GM12873 (cell line): ENCODE measurements at regions not wholly inside any gene's neighbourhood (a gene's known extent, or its start where the extent isn't known, plus 50 kb on each side); places are given as distances from the start of the nearest gene placed in this dataset.

ENCODE experiments used
- CTCF ChIP-seq: IDR thresholded peaks from 2 replicates; pipeline ENCODE4 v1.5.1; 2012; ENCODE audit warnings: low read depth, mild to moderate bottlenecking, moderate library complexity, low read length, control low read depth; ENCODE audit not compliant: insufficient read depth; ENCODE audit errors: missing control alignments

DNA sequence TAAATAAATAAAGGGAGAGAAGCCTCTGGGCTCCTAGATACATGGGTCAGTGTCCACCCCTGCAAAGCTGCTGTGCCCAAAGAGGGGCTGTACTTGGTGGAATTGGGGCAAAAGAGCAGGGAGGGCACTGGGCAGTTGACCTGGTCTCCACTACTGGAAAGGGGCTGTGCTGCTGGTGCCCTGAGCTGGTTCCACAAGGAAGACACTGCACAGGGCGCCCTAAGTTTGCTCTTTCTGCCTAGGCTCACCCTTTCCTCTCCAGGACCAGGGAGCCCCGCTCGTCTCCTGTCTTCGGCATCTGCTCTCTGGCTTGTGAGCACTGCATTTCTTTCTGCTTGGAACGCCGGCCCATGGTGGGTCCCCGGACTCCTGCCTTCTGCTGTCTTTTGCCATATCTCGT, 161.9 kb downstream of the SEC14L1 start:
- no peak for TF ChIP-seq CTCF

GRCh38 chr17:77303620-77304019, 162.9 kb downstream of the SEC14L1 start:
- TF ChIP-seq CTCF, result no peak

- no peak for TF ChIP-seq CTCF
Observed at GRCh38 chr17:77304051-77304745, 163.4 kb downstream of the SEC14L1 start.

- TF ChIP-seq CTCF, result no peak
Observed at GRCh38 chr17:77304746-77305473, 164.1 kb downstream of the SEC14L1 start.

- TF ChIP-seq CTCF, result no peak
Observed at GRCh38 chr17:77306048-77306789, 165.4 kb downstream of the SEC14L1 start.

- TF ChIP-seq CTCF, result no peak
Observed at GRCh38 chr17:77306790-77307478, 166.2 kb downstream of the SEC14L1 start.

DNA sequence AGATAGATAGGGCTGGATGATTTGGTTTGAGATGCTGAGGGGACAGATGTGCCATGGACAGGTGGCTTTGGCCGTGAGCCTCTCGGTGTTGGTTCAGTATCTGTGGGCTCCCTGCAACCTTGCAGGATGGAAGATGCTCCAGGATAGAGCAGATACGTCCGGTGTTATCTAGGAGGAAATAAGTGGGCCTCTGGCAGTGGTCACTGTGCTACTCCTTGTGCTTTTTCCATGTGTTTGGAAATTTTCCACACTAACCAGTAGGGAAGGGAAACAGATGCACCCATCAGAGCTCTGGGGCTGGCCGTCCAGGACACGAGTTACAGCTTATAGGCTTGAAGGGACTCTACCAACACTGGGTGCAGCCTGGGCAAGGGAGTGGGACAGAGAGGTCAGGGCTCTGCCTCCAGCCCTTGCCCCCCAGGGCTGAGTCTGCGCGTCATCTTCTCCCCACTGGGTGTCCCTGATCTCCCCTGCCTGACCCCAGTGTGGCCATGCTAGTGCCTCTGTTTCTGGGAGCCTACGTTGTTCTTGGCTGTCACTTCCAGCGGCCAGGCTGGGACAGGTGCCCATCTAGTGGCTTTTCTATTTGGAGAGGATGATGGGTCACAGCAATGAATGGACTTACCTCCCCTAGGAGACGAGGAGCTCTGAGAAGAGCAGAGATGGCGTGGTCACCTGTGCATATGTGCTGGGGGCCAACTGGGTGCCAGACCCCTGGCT, 166.9 kb downstream of the SEC14L1 start:
- TF ChIP-seq CTCF, result no peak
